Right lung (tissue), 2 donors: ENCODE measurements at regions not wholly inside any gene's neighbourhood (a gene's known extent, or its start where the extent isn't known, plus 50 kb on each side); places are given as distances from the start of the nearest gene placed in this dataset.
A peak's percentile ranks its signal among the peaks of the same experiment; 100 is the strongest.

Experiments
- DNase-seq, 2 donors: peaks; one replicate each; pipeline ENCODE4 v3.0.0-alpha.2; 2013

GRCh38 chr16:72324578-72324977 lies 152.6 kb upstream of the PMFBP1 start:
- DNase-seq, result no peak

GRCh38 chr16:72317446-72317845 lies 145.5 kb upstream of the PMFBP1 start:
- DNase-seq, result no peak

GRCh38 chr16:72313903-72314302 lies 141.9 kb upstream of the PMFBP1 start:
- no peak for DNase-seq

- DNase-seq, result no peak
These were observed 140.9 kb upstream of the PMFBP1 start for GRCh38 chr16:72312828-72313227.

- no peak for DNase-seq
These were observed 139.5 kb upstream of the PMFBP1 start for GRCh38 chr16:72311426-72311825.

- DNase-seq, result no peak
These were observed 137.0 kb upstream of the PMFBP1 start for GRCh38 chr16:72309001-72309400.

GRCh38 chr16:72308396-72308795 lies 136.4 kb upstream of the PMFBP1 start:
- DNase-seq, result no peak

GRCh38 chr16:72302332-72302731 lies 130.4 kb upstream of the PMFBP1 start:
- no peak for DNase-seq

GRCh38 chr16:72301523-72302236 lies 129.7 kb upstream of the PMFBP1 start:
- DNase-seq, result no peak

- DNase-seq, result no peak
These were observed 128.9 kb upstream of the PMFBP1 start for GRCh38 chr16:72300892-72301291.

- no peak for DNase-seq
These were observed 127.8 kb upstream of the PMFBP1 start for GRCh38 chr16:72299684-72300243.

- DNase-seq, result no peak
These were observed 127.0 kb upstream of the PMFBP1 start for GRCh38 chr16:72298961-72299360.

GRCh38 chr16:72295914-72296313 lies 124.0 kb upstream of the PMFBP1 start:
- no peak for DNase-seq

- no peak for DNase-seq
These were observed 119.6 kb upstream of the PMFBP1 start for GRCh38 chr16:72291531-72291981.

GRCh38 chr16:72291121-72291520 lies 119.2 kb upstream of the PMFBP1 start:
- DNase-seq, result no peak

GRCh38 chr16:72287649-72288048 lies 115.7 kb upstream of the PMFBP1 start:
- DNase-seq, result no peak

GRCh38 chr16:72286936-72287620 lies 115.1 kb upstream of the PMFBP1 start:
- no peak for DNase-seq

GRCh38 chr16:72285728-72286127 lies 113.8 kb upstream of the PMFBP1 start:
- no peak for DNase-seq

GRCh38 chr16:72285324-72285723 lies 113.4 kb upstream of the PMFBP1 start:
- DNase-seq, result no peak

- DNase-seq, result no peak
These were observed 112.3 kb upstream of the PMFBP1 start for GRCh38 chr16:72284042-72284789.

GRCh38 chr16:72282362-72282761 lies 110.4 kb upstream of the PMFBP1 start:
- peak in 1 of 2 donors; percentile 16 for DNase-seq

GRCh38 chr16:72278301-72278700 lies 106.3 kb upstream of the PMFBP1 start:
- DNase-seq, result no peak
